Ectodermal cell (in vitro differentiated cells): ENCODE measurements at regions not wholly inside any gene's neighbourhood (a gene's known extent, or its start where the extent isn't known, plus 50 kb on each side); places are given as distances from the start of the nearest gene placed in this dataset.

Experiments
- H3K27ac ChIP-seq: 2 replicates; pipeline ENCODE4 v1.7.0; 2013; ENCODE audit warnings: mild to moderate bottlenecking, low read depth, low read length; ENCODE audit not compliant: insufficient read depth, poor library complexity, severe bottlenecking
- H3K27me3 ChIP-seq: 2 replicates; pipeline ENCODE4 v1.7.0; 2013; ENCODE audit warnings: mild to moderate bottlenecking, low read length; ENCODE audit not compliant: insufficient read depth, control insufficient read depth, poor library complexity, severe bottlenecking
- H3K36me3 ChIP-seq: one replicate; pipeline ENCODE4 v1.7.0; 2013; ENCODE audit warnings: low read length; ENCODE audit not compliant: control insufficient read depth, insufficient read depth
- H3K4me1 ChIP-seq: one replicate; pipeline ENCODE4 v1.7.0; 2013; ENCODE audit warnings: low read length; ENCODE audit not compliant: control insufficient read depth, insufficient read depth
- H3K4me3 ChIP-seq: 2 replicates; pipeline ENCODE4 v1.7.0; 2013; ENCODE audit warnings: low read depth, low read length, control low read depth; ENCODE audit not compliant: insufficient read depth
- H3K9me3 ChIP-seq: 2 replicates; pipeline ENCODE4 v1.7.0; 2013; ENCODE audit warnings: mild to moderate bottlenecking, low read length, moderate library complexity; ENCODE audit not compliant: control insufficient read depth
- WGBS, 2 experiments: methylation state at CpG; one replicate each; pipeline ENCODE4 v1.1.7; 2013; ENCODE audit warnings: missing lambda C conversion rate in 2 of 2; 5-methylcytosine and 5-hydroxymethylcytosine counted together

GRCh38 chr4:159425737-159426305 is 322.9 kb downstream of the RAPGEF2 start:
- no peaks in the 10 kb centered on the region for H3K9me3 ChIP-seq
- no peaks in the 10 kb centered on the region for H3K27me3 ChIP-seq
- H3K27ac ChIP-seq: no peak overlapping the region

GRCh38 chr4:159428293-159428692 is 325.4 kb downstream of the RAPGEF2 start:
- Histone ChIP-seq H3K4me3 (no peak overlapping the region), H3K36me3 (no peaks in the 10 kb centered on the region), H3K9me3 (no peaks in the 10 kb centered on the region), H3K4me1 (no peaks in the 10 kb centered on the region), H3K27me3 (no peaks in the 10 kb centered on the region), H3K27ac (no peak overlapping the region)
- WGBS, 2 experiments: 89 to 95% methylated on average over 2 to 3 of the region's 5 CpGs

More at GRCh38 chr4:159425737-159426305, 322.9 kb downstream of the RAPGEF2 start:
- Histone ChIP-seq H3K36me3 (no peaks in the 10 kb centered on the region), H3K4me3 (no peak overlapping the region), H3K4me1 (no peaks in the 10 kb centered on the region)
- 66 to 76% methylated on average over 2 to 4 of the region's 4 CpGs for WGBS, 2 experiments

- H3K27ac ChIP-seq: no peak overlapping the region
- no peaks in the 10 kb centered on the region for H3K27me3 ChIP-seq
- H3K4me1 ChIP-seq: no peaks in the 10 kb centered on the region
- no peaks in the 10 kb centered on the region for H3K9me3 ChIP-seq
- WGBS, 2 experiments: 81 to 85% methylated on average over 6 of the region's 6 CpGs
- H3K4me3 ChIP-seq: no peak overlapping the region
- H3K36me3 ChIP-seq: no peaks in the 10 kb centered on the region
Measured at GRCh38 chr4:159428975-159429692, 326.3 kb downstream of the RAPGEF2 start.

- WGBS, 2 experiments: 89 to 94% methylated on average over 3 of the region's 3 CpGs
- no peak overlapping the region for H3K4me3 ChIP-seq
Measured at GRCh38 chr4:159429693-159430035, 326.8 kb downstream of the RAPGEF2 start.

GRCh38 chr4:159430896-159431295 is 328.0 kb downstream of the RAPGEF2 start:
- Histone ChIP-seq H3K36me3 (no peaks in the 10 kb centered on the region), H3K9me3 (no peaks in the 10 kb centered on the region), H3K4me1 (no peaks in the 10 kb centered on the region), H3K27me3 (no peaks in the 10 kb centered on the region), H3K4me3 (no peak overlapping the region), H3K27ac (no peak overlapping the region)
- 92 to 95% methylated on average over 4 to 5 of the region's 5 CpGs for WGBS, 2 experiments

More at GRCh38 chr4:159429693-159430035, 326.8 kb downstream of the RAPGEF2 start:
- no peaks in the 10 kb centered on the region for H3K4me1 ChIP-seq
- H3K9me3 ChIP-seq: no peaks in the 10 kb centered on the region
- no peaks in the 10 kb centered on the region for H3K36me3 ChIP-seq
- H3K27ac ChIP-seq: no peak overlapping the region
- H3K27me3 ChIP-seq: no peaks in the 10 kb centered on the region

- no peaks in the 10 kb centered on the region for H3K36me3 ChIP-seq
- 81 to 87% methylated on average over 2 to 3 of the region's 3 CpGs for WGBS, 2 experiments
- H3K27ac ChIP-seq: no peak overlapping the region
- H3K27me3 ChIP-seq: no peaks in the 10 kb centered on the region
- H3K4me1 ChIP-seq: no peaks in the 10 kb centered on the region
- H3K4me3 ChIP-seq: no peak overlapping the region
- no peaks in the 10 kb centered on the region for H3K9me3 ChIP-seq
Measured at GRCh38 chr4:159432436-159432835, 329.6 kb downstream of the RAPGEF2 start.

- H3K27ac ChIP-seq: no peak overlapping the region
- no peaks in the 10 kb centered on the region for H3K4me1 ChIP-seq
- H3K9me3 ChIP-seq: no peaks in the 10 kb centered on the region
- H3K27me3 ChIP-seq: no peaks in the 10 kb centered on the region
- WGBS, 2 experiments: 94 to 100% methylated on average over 3 of the region's 3 CpGs
- H3K4me3 ChIP-seq: no peak overlapping the region
- H3K36me3 ChIP-seq: no peaks in the 10 kb centered on the region
Measured at GRCh38 chr4:159433337-159433736, 330.5 kb downstream of the RAPGEF2 start.

GRCh38 chr4:159434114-159434870 is 331.4 kb downstream of the RAPGEF2 start:
- no peaks in the 10 kb centered on the region for H3K4me1 ChIP-seq
- H3K4me3 ChIP-seq: no peak overlapping the region
- no peak overlapping the region for H3K27ac ChIP-seq
- H3K9me3 ChIP-seq: no peaks in the 10 kb centered on the region
- WGBS, 2 experiments: 70 to 75% methylated on average over 4 of the region's 4 CpGs
- H3K27me3 ChIP-seq: no peaks in the 10 kb centered on the region
- no peaks in the 10 kb centered on the region for H3K36me3 ChIP-seq

- H3K36me3 ChIP-seq: no peaks in the 10 kb centered on the region
- WGBS, 2 experiments: 93 to 94% methylated on average over 8 of the region's 8 CpGs
- no peaks in the 10 kb centered on the region for H3K9me3 ChIP-seq
Measured at GRCh38 chr4:159434871-159435241, 332.0 kb downstream of the RAPGEF2 start.

GRCh38 chr4:159435561-159436023 is 332.7 kb downstream of the RAPGEF2 start:
- H3K4me1 ChIP-seq: no peaks in the 10 kb centered on the region
- H3K27ac ChIP-seq: no peak overlapping the region
- no peaks in the 10 kb centered on the region for H3K9me3 ChIP-seq
- no peak overlapping the region for H3K4me3 ChIP-seq
- no peaks in the 10 kb centered on the region for H3K36me3 ChIP-seq
- no peaks in the 10 kb centered on the region for H3K27me3 ChIP-seq
- WGBS, 2 experiments: 87 to 96% methylated on average over 3 of the region's 3 CpGs

More at GRCh38 chr4:159434871-159435241, 332.0 kb downstream of the RAPGEF2 start:
- Histone ChIP-seq H3K27me3 (no peaks in the 10 kb centered on the region), H3K4me1 (no peaks in the 10 kb centered on the region), H3K27ac (no peak overlapping the region), H3K4me3 (no peak overlapping the region)
